Loucy (cell line): ENCODE measurements at regions not wholly inside any gene's neighbourhood (a gene's known extent, or its start where the extent isn't known, plus 50 kb on each side); places are given as distances from the start of the nearest gene placed in this dataset.

Source experiments
- EZH2phosphoT487 ChIP-seq: fragments of 200-600 bp; IDR thresholded peaks from 2 replicates; pipeline ENCODE4 v1.6.1; 2018; ENCODE audit warnings: antibody characterized with exemption, mild to moderate bottlenecking, moderate library complexity, borderline replicate concordance
- TF ChIP-seq, protein P1 (sequence below): fragments of 200-600 bp; sonication (generic); conservative IDR thresholded peaks from 2 replicates; pipeline ENCODE4 v1.5.1; 2014; ENCODE audit warnings: mild to moderate bottlenecking, antibody characterized with exemption, low read length

DNA sequence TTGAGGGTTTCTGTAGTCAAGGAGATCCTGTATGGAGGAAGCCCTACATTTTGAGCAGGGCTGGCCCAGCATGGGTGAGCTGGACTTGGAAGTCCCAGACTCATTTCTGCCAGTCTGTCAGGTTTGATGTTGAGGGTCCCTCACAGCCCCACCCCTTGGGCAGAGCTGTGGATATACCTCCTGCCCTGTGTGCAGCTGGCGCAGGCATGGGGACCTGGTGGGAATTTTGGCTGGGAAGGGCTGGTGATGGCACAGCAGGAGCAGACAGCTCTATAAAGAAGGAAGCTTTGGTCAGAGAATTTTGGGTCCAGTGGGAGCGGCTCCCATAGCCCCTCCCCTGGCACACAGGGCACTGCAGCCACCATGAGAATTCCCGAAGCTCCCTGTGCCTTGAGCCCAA lies 482.6 kb downstream of the RPS24 start:
- TF ChIP-seq, protein P1, sequence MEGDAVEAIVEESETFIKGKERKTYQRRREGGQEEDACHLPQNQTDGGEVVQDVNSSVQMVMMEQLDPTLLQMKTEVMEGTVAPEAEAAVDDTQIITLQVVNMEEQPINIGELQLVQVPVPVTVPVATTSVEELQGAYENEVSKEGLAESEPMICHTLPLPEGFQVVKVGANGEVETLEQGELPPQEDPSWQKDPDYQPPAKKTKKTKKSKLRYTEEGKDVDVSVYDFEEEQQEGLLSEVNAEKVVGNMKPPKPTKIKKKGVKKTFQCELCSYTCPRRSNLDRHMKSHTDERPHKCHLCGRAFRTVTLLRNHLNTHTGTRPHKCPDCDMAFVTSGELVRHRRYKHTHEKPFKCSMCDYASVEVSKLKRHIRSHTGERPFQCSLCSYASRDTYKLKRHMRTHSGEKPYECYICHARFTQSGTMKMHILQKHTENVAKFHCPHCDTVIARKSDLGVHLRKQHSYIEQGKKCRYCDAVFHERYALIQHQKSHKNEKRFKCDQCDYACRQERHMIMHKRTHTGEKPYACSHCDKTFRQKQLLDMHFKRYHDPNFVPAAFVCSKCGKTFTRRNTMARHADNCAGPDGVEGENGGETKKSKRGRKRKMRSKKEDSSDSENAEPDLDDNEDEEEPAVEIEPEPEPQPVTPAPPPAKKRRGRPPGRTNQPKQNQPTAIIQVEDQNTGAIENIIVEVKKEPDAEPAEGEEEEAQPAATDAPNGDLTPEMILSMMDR: no peak
- no peak for TF ChIP-seq EZH2phosphoT487
